K562 (cell line): ENCODE measurements at regions not wholly inside any gene's neighbourhood (a gene's known extent, or its start where the extent isn't known, plus 50 kb on each side); places are given as distances from the start of the nearest gene placed in this dataset.

ENCODE experiments used
- ATAC-seq: fragments of 200-7000 bp; cut with Tn5 transposase; 3 replicates; pipeline ENCODE4 v1.9.1; 2020; ENCODE audit warnings: moderate library complexity
- BruUV-seq: library from RNA; stranded (reverse); fragments of 400-500 nt; replicated peaks from 2 replicates; lab custom pipeline; 2021; lab: Mats Ljungman, UMichigan
- CTCF ChIA-PET: fragments of 300-600 bp; formaldehyde crosslinking; extraction: SDS; loops from one replicate; lab custom pipeline; 2021; ENCODE audit warnings: low intra/inter-chr PET ratio; lab: Yijun Ruan, JAX
- POLR2A ChIA-PET: fragments of 300-600, 350-650 bp; sonication (Branson Sonifier 250); formaldehyde crosslinking; extraction: SDS; loops from one replicate; lab custom pipeline; 2021; ENCODE audit warnings: antibody characterized with exemption, inconsistent platforms; lab: Yijun Ruan, JAX
- DNase-seq, 4 experiments: peaks; one replicate each; pipeline versions ENCODE4 v3.0.0 to v3.0.0-alpha.2; 2011 to 2018; ENCODE audit warnings: low spot score in 3 of 4, mixed read lengths in 3 of 4; ENCODE audit errors: extremely low read depth in 1 of 4
- FAIRE-seq: peaks from 2 replicates; lab custom pipeline; 2011; peaks lifted over from hg19 to GRCh38; lab: Jason Lieb, UNC
- H2AFZ ChIP-seq: 2 replicates; pipeline ENCODE4 v1.6.0; 2011; ENCODE audit warnings: low read depth, low read length, control low read depth, inconsistent platforms
- H3K27ac ChIP-seq: fragments of 200-600 bp; 3 replicates; pipeline ENCODE4 v1.8.0; 2011; ENCODE audit warnings: low read depth, mild to moderate bottlenecking, control low read depth, inconsistent platforms, low read length, moderate library complexity, mixed read lengths; ENCODE audit errors: extremely low read depth
- H3K27me3 ChIP-seq, 2 experiments: fragments of 300-600 bp in 1 of 2; 2 replicates in 1 of 2; 3 replicates in 1 of 2; pipeline versions ENCODE4 v1.6.0 to v1.8.0; 2011; ENCODE audit warnings: inconsistent platforms in 2 of 2, low read length in 2 of 2, mild to moderate bottlenecking in 1 of 2, mixed read lengths in 1 of 2, moderate library complexity in 1 of 2; ENCODE audit not compliant: control insufficient read depth in 2 of 2, insufficient read depth in 2 of 2
- H3K36me3 ChIP-seq: fragments of 300-600 bp; 3 replicates; pipeline ENCODE4 v1.8.0; 2011; ENCODE audit warnings: mild to moderate bottlenecking, low read length, inconsistent platforms; ENCODE audit not compliant: control insufficient read depth, insufficient read depth
- H3K4me1 ChIP-seq, 2 experiments: fragments of 200-600 bp in 1 of 2; replicated peaks in 1 of 2; 2 replicates in 1 of 2; 3 replicates in 1 of 2; pipeline versions ENCODE4 v1.5.1 to v1.8.0; 2011; ENCODE audit warnings: inconsistent platforms in 2 of 2, low read length in 2 of 2, mild to moderate bottlenecking in 1 of 2, mixed read lengths in 1 of 2, moderate library complexity in 1 of 2; ENCODE audit not compliant: control insufficient read depth in 2 of 2, insufficient read depth in 2 of 2
- H3K4me2 ChIP-seq: 2 replicates; pipeline ENCODE4 v1.6.1; 2011; ENCODE audit warnings: low read length, control low read depth, inconsistent platforms, mixed read lengths; ENCODE audit not compliant: insufficient read depth
- H3K4me3 ChIP-seq: fragments of 200-600 bp; sonication (generic), shearing (Covaris generic); 2 replicates; pipeline ENCODE4 v1.5.1; 2016; ENCODE audit warnings: control low read depth, inconsistent platforms
- H3K79me2 ChIP-seq: fragments of 200-600 bp; 3 replicates; pipeline ENCODE4 v1.8.0; 2011; ENCODE audit warnings: low read length, inconsistent platforms; ENCODE audit not compliant: control insufficient read depth, insufficient read depth
- H3K9ac ChIP-seq, 2 experiments: 2 replicates each; pipeline versions ENCODE4 v1.6.0 to v1.6.1; 2011; ENCODE audit warnings: low read depth in 2 of 2, low read length in 2 of 2, control low read depth in 1 of 2, inconsistent platforms in 1 of 2, mild to moderate bottlenecking in 1 of 2, mixed read lengths in 1 of 2; ENCODE audit not compliant: insufficient read depth in 1 of 2
- H3K9me1 ChIP-seq: one replicate; pipeline ENCODE4 v1.6.0; 2011; ENCODE audit warnings: inconsistent platforms, mild to moderate bottlenecking, low read length, moderate library complexity; ENCODE audit not compliant: control insufficient read depth, insufficient read depth
- H3K9me3 ChIP-seq: replicated peaks from 2 replicates; pipeline ENCODE4 v1.5.1; 2011; ENCODE audit warnings: low read depth, low read length, inconsistent platforms; ENCODE audit not compliant: control insufficient read depth, insufficient read depth
- H4K20me1 ChIP-seq: replicated peaks from 2 replicates; pipeline ENCODE4 v1.6.1; 2011; ENCODE audit warnings: low read length, inconsistent platforms, mixed read lengths; ENCODE audit not compliant: control insufficient read depth, insufficient read depth
- BHLHE40 ChIP-seq: IDR thresholded peaks from 2 replicates; pipeline ENCODE4 v1.6.1; 2011; ENCODE audit warnings: low read length, improper control_type of control experiment
- CHD2 ChIP-seq: IDR thresholded peaks from 2 replicates; pipeline ENCODE4 v1.6.1; 2011; ENCODE audit warnings: low read depth, low read length
- CHD7 ChIP-seq: fragments of 200-600 bp; sonication (generic); IDR thresholded peaks from one replicate; pipeline ENCODE4 v1.6.1; 2012; ENCODE audit warnings: mild to moderate bottlenecking, low read depth, low read length, inconsistent platforms
- GTF2F1 ChIP-seq: IDR thresholded peaks from 2 replicates; pipeline ENCODE4 v1.6.1; 2011; ENCODE audit warnings: low read depth, low read length, improper control_type of control experiment
- NUFIP1 ChIP-seq: fragments of 450-650 bp; IDR thresholded peaks from 2 replicates; pipeline ENCODE4 v1.6.1; 2018; ENCODE audit not compliant: partially characterized antibody
- SNIP1 ChIP-seq: fragments of 450-650 bp; IDR thresholded peaks from 2 replicates; pipeline ENCODE4 v1.7.1; 2017; ENCODE audit warnings: low read depth, mild to moderate bottlenecking
- STAG1 ChIP-seq: sonication (generic); formaldehyde crosslinking; IDR thresholded peaks from 2 replicates; pipeline ENCODE4 v1.5.0; 2020; ENCODE audit warnings: missing genetic modification reagents, borderline replicate concordance
- ZFP1 ChIP-seq: fragments of 450-650 bp; formaldehyde crosslinking; IDR thresholded peaks from 2 replicates; pipeline ENCODE4 v1.4.0; 2020; ENCODE audit warnings: mild to moderate bottlenecking, mixed read lengths
- ZNF23 ChIP-seq: fragments of 250-450 bp; sonication (Bioruptor Pico); IDR thresholded peaks from 2 replicates; pipeline ENCODE4 v1.4.0; 2020; ENCODE audit warnings: mild to moderate bottlenecking
- ZNF24 ChIP-seq: fragments of 450-650 bp; IDR thresholded peaks from 2 replicates; pipeline ENCODE4 v1.6.1; 2016
- WGBS: fragments of 100-300 bp; shearing (Covaris generic); methylation state at CpG from one replicate; pipeline ENCODE4 v1.1.6; 2016; ENCODE audit warnings: low coverage, mixed read lengths; ENCODE audit not compliant: insufficient coverage; ENCODE audit errors: missing lambda C conversion rate; 5-methylcytosine and 5-hydroxymethylcytosine counted together
- in situ Hi-C: fragments of 300-500 bp; cut with MboI; formaldehyde crosslinking; loops from 4 replicates; pipeline ENCODE4 v1.15.0; 2018; ENCODE audit warnings: inconsistent platforms, mixed read lengths
- intact Hi-C: fragments of 100-400 bp; cut with micrococcal nuclease; formaldehyde crosslinking; loops from 2 replicates; pipeline ENCODE4 v1.14.2; 2022
- TF ChIP-seq, protein P1 (sequence below): fragments of 250-450 bp; sonication (Bioruptor Pico); IDR thresholded peaks from 2 replicates; pipeline ENCODE4 v1.5.0; 2020; ENCODE audit warnings: mild to moderate bottlenecking

- Histone ChIP-seq H3K27me3 (no peaks in the 10 kb centered on the region), H3K9me3 (no peaks in the 10 kb centered on the region), H3K36me3 (no peaks in the 10 kb centered on the region), H2AFZ (no peak overlapping the region), H3K4me2 (no peak overlapping the region), H3K9me1 (no peaks in the 10 kb centered on the region), H3K27ac (no peak overlapping the region), H3K79me2 (no peaks in the 10 kb centered on the region), H3K9ac (no peak overlapping the region), H3K4me1 (no peaks in the 10 kb centered on the region), H4K20me1 (no peaks in the 10 kb centered on the region), H3K4me3 (no peak overlapping the region)
- BruUV-seq = no TSS peak
- no peak for DNase-seq
- WGBS = 0% methylated on average over 1 of the region's 1 CpG
- POLR2A ChIA-PET = interaction anchor here (0.5 kb wide), 1 partner anchor 960 kb away, joined by 3 read pairs; no protein-coding TSS in a partner anchor
- intact Hi-C loops = no loop called here
- ATAC-seq = no peak
- in situ Hi-C loops = no loop called here
- FAIRE-seq = no peak
- CTCF ChIA-PET = no interaction called here
- TF ChIP-seq ZNF23 (no peak), CHD7 (no peak), SNIP1 (no peak), BHLHE40 (no peak), STAG1 (CRISPR knock-in tag) (no peak), CHD2 (no peak), ZFP1 (CRISPR knock-in tag) (no peak), NUFIP1 (no peak), GTF2F1 (no peak), ZNF24 (no peak)
- TF ChIP-seq, protein P1, sequence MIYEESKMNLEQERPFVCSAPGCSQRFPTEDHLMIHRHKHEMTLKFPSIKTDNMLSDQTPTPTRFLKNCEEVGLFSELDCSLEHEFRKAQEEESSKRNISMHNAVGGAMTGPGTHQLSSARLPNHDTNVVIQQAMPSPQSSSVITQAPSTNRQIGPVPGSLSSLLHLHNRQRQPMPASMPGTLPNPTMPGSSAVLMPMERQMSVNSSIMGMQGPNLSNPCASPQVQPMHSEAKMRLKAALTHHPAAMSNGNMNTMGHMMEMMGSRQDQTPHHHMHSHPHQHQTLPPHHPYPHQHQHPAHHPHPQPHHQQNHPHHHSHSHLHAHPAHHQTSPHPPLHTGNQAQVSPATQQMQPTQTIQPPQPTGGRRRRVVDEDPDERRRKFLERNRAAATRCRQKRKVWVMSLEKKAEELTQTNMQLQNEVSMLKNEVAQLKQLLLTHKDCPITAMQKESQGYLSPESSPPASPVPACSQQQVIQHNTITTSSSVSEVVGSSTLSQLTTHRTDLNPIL (CRISPR knock-in tag) = no peak
Observed at GRCh38 chr18:39872651-39873050, 2082.4 kb upstream of the PIK3C3 start.
